Sigmoid colon (tissue), 6 donors: ENCODE measurements at regions not wholly inside any gene's neighbourhood (a gene's known extent, or its start where the extent isn't known, plus 50 kb on each side); places are given as distances from the start of the nearest gene placed in this dataset.

Experiments
- DNase-seq: peaks from one replicate; pipeline ENCODE4 v3.0.0-alpha.2; 2019
- H3K27ac ChIP-seq, 4 donors: fragments of 200-600 bp; sonication (generic); one replicate each; pipeline ENCODE4 v1.5.1; 2016 to 2019; ENCODE audit warnings: mild to moderate bottlenecking in 1 of 4
- H3K27me3 ChIP-seq, 3 donors: fragments of 200-600 bp; sonication (generic); one replicate each; pipeline ENCODE4 v1.5.1; 2019; ENCODE audit warnings: mild to moderate bottlenecking in 1 of 3
- H3K36me3 ChIP-seq, 4 donors: fragments of 200-600 bp; sonication (generic); one replicate each; pipeline ENCODE4 v1.5.1; 2016 to 2019
- H3K4me1 ChIP-seq, 4 donors: fragments of 200-600 bp; sonication (generic); one replicate each; pipeline ENCODE4 v1.5.1; 2017 to 2019
- H3K4me3 ChIP-seq, 4 donors: fragments of 200-600 bp; sonication (generic); one replicate each; pipeline ENCODE4 v1.5.1; 2017 to 2019; ENCODE audit warnings: mild to moderate bottlenecking in 2 of 4, moderate library complexity in 1 of 4
- H3K9me3 ChIP-seq, 4 donors: fragments of 200-600 bp in 3 of 4; sonication (generic) in 3 of 4; one replicate each; pipeline versions ENCODE4 v1.5.1 to v1.6.1; 2013 to 2019
- EP300 ChIP-seq, 4 donors: sonication (generic); formaldehyde crosslinking; IDR thresholded peaks; one replicate each; pipeline ENCODE4 v1.6.1; 2017; ENCODE audit warnings: antibody characterized with exemption in 4 of 4
- POLR2A ChIP-seq, 2 donors: fragments of 450-650 bp; IDR thresholded peaks; one replicate each; pipeline ENCODE4 v1.6.1; 2016; ENCODE audit warnings: antibody characterized with exemption in 2 of 2, mild to moderate bottlenecking in 2 of 2, moderate library complexity in 2 of 2
- POLR2AphosphoS5 ChIP-seq, 4 donors: sonication (generic); formaldehyde crosslinking; IDR thresholded peaks; one replicate each; pipeline ENCODE4 v1.6.1; 2017; ENCODE audit warnings: antibody characterized with exemption in 4 of 4
- WGBS, 2 donors: extraction: QIAGEN DNeasy Blood & Tissue Kit; methylation state at CpG; one replicate each; pipeline ENCODE4 v1.1.7; 2013; 5-methylcytosine and 5-hydroxymethylcytosine counted together
- intact Hi-C: fragments of 100-400 bp; cut with DNase I; formaldehyde crosslinking; loops from one replicate; pipeline ENCODE4 v1.15.1; 2023
- TF ChIP-seq, protein P1 (sequence below), 4 experiments: fragments of 450-650 bp in 3 of 4; fragments of 200-600 bp in 1 of 4; IDR thresholded peaks; one replicate each; pipeline ENCODE4 v1.5.1; 2016 to 2019; ENCODE audit warnings: antibody characterized with exemption in 4 of 4, mild to moderate bottlenecking in 3 of 4, moderate library complexity in 2 of 4
- donor health status: healthy with polysubstance abuse.
- donor health status: healthy.

DNA sequence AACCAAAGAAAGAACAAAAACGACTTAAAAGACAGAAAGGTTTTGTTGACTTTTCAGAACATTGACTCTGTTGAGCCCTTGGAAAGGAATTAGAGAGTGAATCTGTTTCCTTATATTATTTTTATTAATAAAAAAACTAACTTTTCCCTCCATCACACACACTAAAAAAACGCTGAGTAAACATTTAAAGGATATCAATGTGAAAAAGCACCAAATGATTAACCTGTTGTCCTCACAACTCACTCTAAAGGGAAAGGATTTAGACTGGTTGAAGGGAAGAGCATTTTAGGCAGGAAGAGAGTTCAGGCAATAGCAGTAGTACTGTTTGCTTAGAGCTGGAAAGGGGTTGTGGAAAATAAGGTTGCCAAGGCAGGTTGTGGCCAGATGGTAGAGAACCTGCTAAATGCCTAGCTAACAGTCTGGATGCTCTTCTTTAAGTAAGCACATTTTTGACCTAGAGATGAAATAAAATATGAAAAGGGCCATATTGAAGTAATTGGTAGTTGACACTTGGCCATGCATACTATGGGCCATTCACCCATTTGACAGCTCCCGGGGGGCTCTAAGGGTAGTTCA is 98.0 kb upstream of the NDP start:
- H3K9me3 ChIP-seq, result no peaks in the 10 kb centered on the region
- H3K27ac ChIP-seq, result no peak overlapping the region
- H3K27me3 ChIP-seq, result no peaks in the 10 kb centered on the region
- no peaks in the 10 kb centered on the region for H3K4me1 ChIP-seq
- WGBS, 2 donors, result 54 to 73% methylated on average over 3 of the region's 3 CpGs
- no peak for TF ChIP-seq POLR2AphosphoS5 (IDR thresholded peaks at IDR 0.05)
- no peak for TF ChIP-seq EP300 (IDR thresholded peaks at IDR 0.05)
- TF ChIP-seq, protein P1, sequence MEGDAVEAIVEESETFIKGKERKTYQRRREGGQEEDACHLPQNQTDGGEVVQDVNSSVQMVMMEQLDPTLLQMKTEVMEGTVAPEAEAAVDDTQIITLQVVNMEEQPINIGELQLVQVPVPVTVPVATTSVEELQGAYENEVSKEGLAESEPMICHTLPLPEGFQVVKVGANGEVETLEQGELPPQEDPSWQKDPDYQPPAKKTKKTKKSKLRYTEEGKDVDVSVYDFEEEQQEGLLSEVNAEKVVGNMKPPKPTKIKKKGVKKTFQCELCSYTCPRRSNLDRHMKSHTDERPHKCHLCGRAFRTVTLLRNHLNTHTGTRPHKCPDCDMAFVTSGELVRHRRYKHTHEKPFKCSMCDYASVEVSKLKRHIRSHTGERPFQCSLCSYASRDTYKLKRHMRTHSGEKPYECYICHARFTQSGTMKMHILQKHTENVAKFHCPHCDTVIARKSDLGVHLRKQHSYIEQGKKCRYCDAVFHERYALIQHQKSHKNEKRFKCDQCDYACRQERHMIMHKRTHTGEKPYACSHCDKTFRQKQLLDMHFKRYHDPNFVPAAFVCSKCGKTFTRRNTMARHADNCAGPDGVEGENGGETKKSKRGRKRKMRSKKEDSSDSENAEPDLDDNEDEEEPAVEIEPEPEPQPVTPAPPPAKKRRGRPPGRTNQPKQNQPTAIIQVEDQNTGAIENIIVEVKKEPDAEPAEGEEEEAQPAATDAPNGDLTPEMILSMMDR (IDR thresholded peaks at IDR 0.05), result no peak
- TF ChIP-seq POLR2A (IDR thresholded peaks at IDR 0.05), result no peak
- intact Hi-C loops, result no loop called here
- no peak for DNase-seq
- H3K36me3 ChIP-seq, result no peaks in the 10 kb centered on the region
- no peak overlapping the region for H3K4me3 ChIP-seq

DNA sequence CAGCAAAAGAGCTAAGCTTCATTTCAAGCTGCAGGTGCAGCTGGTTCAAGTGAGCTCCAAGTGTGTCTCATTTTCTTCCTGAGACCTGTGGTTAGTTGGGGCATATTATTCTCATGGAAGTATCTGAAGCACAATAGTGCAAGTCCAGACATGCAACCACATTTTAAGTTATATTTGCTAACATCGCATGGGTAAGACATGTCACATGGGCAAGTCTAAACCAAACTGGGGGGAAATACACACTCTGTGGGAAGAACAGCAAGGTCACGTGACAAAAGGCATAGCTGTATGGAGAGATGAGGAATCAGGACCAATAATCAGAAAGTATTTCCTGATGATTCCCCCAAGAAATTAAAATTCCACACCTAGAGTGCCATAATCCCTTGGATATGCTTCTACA is 94.9 kb upstream of the NDP start:
- no peak overlapping the region for H3K4me3 ChIP-seq
- TF ChIP-seq POLR2AphosphoS5 (IDR thresholded peaks at IDR 0.05), result no peak
- TF ChIP-seq POLR2A (IDR thresholded peaks at IDR 0.05), result no peak
- TF ChIP-seq, protein P1 (IDR thresholded peaks at IDR 0.05), result no peak
- no peak for TF ChIP-seq EP300 (IDR thresholded peaks at IDR 0.05)
- H3K27ac ChIP-seq, result no peak overlapping the region
- no peaks in the 10 kb centered on the region for H3K9me3 ChIP-seq
- intact Hi-C loops, result no loop called here
- H3K4me1 ChIP-seq, result no peaks in the 10 kb centered on the region
- DNase-seq, result no peak
- no peaks in the 10 kb centered on the region for H3K27me3 ChIP-seq
- WGBS, 2 donors, result 87 to 94% methylated on average over 2 of the region's 2 CpGs
- no peaks in the 10 kb centered on the region for H3K36me3 ChIP-seq

DNA sequence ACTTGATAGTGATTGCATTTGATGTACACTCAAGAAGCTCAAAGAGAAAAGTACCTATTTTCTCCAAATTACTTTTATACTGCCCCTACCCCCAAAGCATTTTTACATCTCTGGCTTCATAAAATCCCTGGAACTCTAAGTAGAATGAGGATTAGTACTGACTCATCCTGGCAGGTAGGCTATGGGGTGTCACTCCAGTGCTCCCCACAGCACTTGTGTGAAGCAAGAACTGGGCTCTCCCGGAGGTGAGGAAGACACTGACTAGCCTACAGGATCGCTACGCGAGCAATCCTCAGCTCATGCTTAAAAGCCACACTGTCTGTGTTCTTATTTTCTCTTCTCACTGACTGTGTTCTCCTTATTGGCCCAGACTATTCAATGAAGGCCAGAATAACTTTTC is 90.4 kb upstream of the NDP start:
- WGBS, 2 donors, result 95 to 97% methylated on average over 4 of the region's 4 CpGs
- TF ChIP-seq POLR2AphosphoS5 (IDR thresholded peaks at IDR 0.05) (no peak), EP300 (IDR thresholded peaks at IDR 0.05) (no peak), POLR2A (IDR thresholded peaks at IDR 0.05) (no peak)
- TF ChIP-seq, protein P1 (IDR thresholded peaks at IDR 0.05), result no peak
- no peak overlapping the region for H3K27ac ChIP-seq
- no peaks in the 10 kb centered on the region for H3K4me1 ChIP-seq
- intact Hi-C loops, result no loop called here
- H3K27me3 ChIP-seq, result no peaks in the 10 kb centered on the region
- no peak for DNase-seq
- no peak overlapping the region for H3K4me3 ChIP-seq
- no peaks in the 10 kb centered on the region for H3K9me3 ChIP-seq
- no peaks in the 10 kb centered on the region for H3K36me3 ChIP-seq

DNA sequence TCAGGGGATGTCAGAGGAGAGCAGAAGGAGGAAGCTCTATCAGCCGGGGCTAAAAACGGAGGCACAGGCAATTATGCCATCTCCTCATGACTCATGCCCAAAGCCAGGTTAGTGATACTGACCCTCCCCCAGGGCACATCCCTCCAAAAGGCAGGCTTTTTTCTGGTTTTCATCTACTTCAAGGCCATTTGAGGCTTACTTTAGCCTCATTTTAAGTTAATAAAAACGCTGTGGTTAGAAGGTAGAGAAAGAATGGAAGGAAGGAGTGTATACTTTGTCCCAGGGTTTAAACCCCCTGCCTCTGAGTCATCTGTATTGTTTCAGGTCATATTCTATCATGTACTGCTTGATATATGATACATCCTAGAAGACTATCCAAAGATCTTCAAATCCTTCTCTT is 89.7 kb upstream of the NDP start:
- TF ChIP-seq EP300 (IDR thresholded peaks at IDR 0.05) (no peak), POLR2AphosphoS5 (IDR thresholded peaks at IDR 0.05) (no peak), POLR2A (IDR thresholded peaks at IDR 0.05) (no peak)
- TF ChIP-seq, protein P1 (IDR thresholded peaks at IDR 0.05), result no peak
- H3K27me3 ChIP-seq, result no peaks in the 10 kb centered on the region
- intact Hi-C loops, result no loop called here
- H3K27ac ChIP-seq, result no peak overlapping the region
- H3K4me1 ChIP-seq, result no peaks in the 10 kb centered on the region
- 52 to 54% methylated on average over 3 of the region's 3 CpGs for WGBS, 2 donors
- no peaks in the 10 kb centered on the region for H3K36me3 ChIP-seq
- no peak for DNase-seq
- no peaks in the 10 kb centered on the region for H3K9me3 ChIP-seq
- no peak overlapping the region for H3K4me3 ChIP-seq

DNA sequence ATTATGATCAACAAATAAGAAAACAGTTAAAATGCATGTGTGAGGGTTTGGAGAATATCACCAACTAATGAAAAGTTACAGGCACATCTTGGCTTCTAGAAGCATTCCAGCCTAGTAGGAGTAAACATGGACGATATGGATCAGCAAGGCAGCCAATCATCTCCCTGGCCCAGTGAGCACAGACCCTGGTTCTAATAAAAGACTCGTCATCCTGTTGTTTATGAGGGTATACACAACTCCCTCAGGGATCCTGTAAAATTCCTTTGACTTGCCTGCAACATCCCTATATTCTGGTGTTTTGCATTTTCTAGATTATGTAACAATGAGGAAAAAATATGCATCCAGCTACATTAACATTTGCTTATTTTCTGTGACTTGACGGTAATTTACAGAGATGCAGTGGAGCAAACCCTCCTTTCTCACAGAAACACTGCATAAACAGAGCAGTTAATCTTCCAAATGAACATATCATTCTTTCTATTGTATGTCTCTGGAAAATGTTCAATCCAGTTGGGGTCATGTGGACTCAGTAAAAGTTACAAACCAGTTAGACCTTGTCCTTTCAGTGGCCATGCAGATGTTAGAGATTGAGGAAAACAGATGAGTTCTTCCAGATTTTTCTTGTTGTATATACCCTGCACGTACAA is 88.9 kb upstream of the NDP start:
- H3K27me3 ChIP-seq, result no peaks in the 10 kb centered on the region
- TF ChIP-seq, protein P1 (IDR thresholded peaks at IDR 0.05), result no peak
- TF ChIP-seq POLR2A (IDR thresholded peaks at IDR 0.05), result no peak
- TF ChIP-seq POLR2AphosphoS5 (IDR thresholded peaks at IDR 0.05), result no peak
- no peak for TF ChIP-seq EP300 (IDR thresholded peaks at IDR 0.05)
- DNase-seq, result no peak
- intact Hi-C loops, result no loop called here
- no peaks in the 10 kb centered on the region for H3K36me3 ChIP-seq
- H3K9me3 ChIP-seq, result no peaks in the 10 kb centered on the region
- no peak overlapping the region for H3K27ac ChIP-seq
- no peak overlapping the region for H3K4me3 ChIP-seq
- 70 to 84% methylated on average over 4 of the region's 4 CpGs for WGBS, 2 donors
- no peaks in the 10 kb centered on the region for H3K4me1 ChIP-seq
